ENCODE measurements at regions not wholly inside any gene's neighbourhood (a gene's known extent, or its start where the extent isn't known, plus 50 kb on each side); places are given as distances from the start of the nearest gene placed in this dataset.

- DNase-seq = no peak
- no peak for ATAC-seq (replicated peaks)
- Mint-ChIP-seq H3K4me1 (ENCODE audit: low read depth in 2 of 2) (no peaks in the 10 kb centered on the region), H3K4me3 (no peak overlapping the region), H3K36me3 (ENCODE audit: insufficient read depth) (no peaks in the 10 kb centered on the region), H3K27ac (no peak overlapping the region), H3K27me3 (no peaks in the 10 kb centered on the region), H3K9me3 (peaks cover 0 to 13% of the 10 kb centered on the region in 2 donors)
These were observed 369.6 kb upstream of the AZI2 start for GRCh38 chr3:28718074-28718849.

- Mint-ChIP-seq H3K4me1 (ENCODE audit: low read depth in 2 of 2) (no peaks in the 10 kb centered on the region), H3K27me3 (no peaks in the 10 kb centered on the region), H3K4me3 (no peak overlapping the region), H3K27ac (no peak overlapping the region), H3K9me3 (peaks cover 0 to 14% of the 10 kb centered on the region in 2 donors), H3K36me3 (ENCODE audit: insufficient read depth) (no peaks in the 10 kb centered on the region)
- ATAC-seq (replicated peaks) = no peak
- DNase-seq = no peak
These were observed 378.2 kb upstream of the AZI2 start for GRCh38 chr3:28726840-28727239.

- H3K9me3 Mint-ChIP-seq = peaks cover 0 to 9% of the 10 kb centered on the region in 2 donors
- H3K27ac Mint-ChIP-seq = no peak overlapping the region
- H3K4me3 Mint-ChIP-seq = no peak overlapping the region
- no peaks in the 10 kb centered on the region for H3K27me3 Mint-ChIP-seq
- DNase-seq (no peak), ATAC-seq (replicated peaks) (no peak)
- no peaks in the 10 kb centered on the region for H3K36me3 Mint-ChIP-seq (ENCODE audit: insufficient read depth)
- H3K4me1 Mint-ChIP-seq (ENCODE audit: low read depth in 2 of 2) = no peaks in the 10 kb centered on the region
These were observed 378.7 kb upstream of the AZI2 start for GRCh38 chr3:28727307-28727706.

GRCh38 chr3:28738425-28738824 lies 389.8 kb upstream of the AZI2 start:
- no peak for DNase-seq
- ATAC-seq (replicated peaks) = no peak
- Mint-ChIP-seq H3K36me3 (ENCODE audit: insufficient read depth) (peaks cover 2% of the 10 kb centered on the region), H3K9me3 (peaks cover 7 to 13% of the 10 kb centered on the region in 2 donors), H3K27me3 (no peaks in the 10 kb centered on the region), H3K4me1 (ENCODE audit: low read depth in 2 of 2) (no peaks in the 10 kb centered on the region), H3K27ac (no peak overlapping the region), H3K4me3 (no peak overlapping the region)

GRCh38 chr3:28739647-28740046 lies 391.0 kb upstream of the AZI2 start:
- Mint-ChIP-seq H3K27ac (no peak overlapping the region), H3K27me3 (no peaks in the 10 kb centered on the region), H3K36me3 (ENCODE audit: insufficient read depth) (peaks cover 2% of the 10 kb centered on the region), H3K9me3 (peaks cover under 1 to 3% of the 10 kb centered on the region in 2 donors), H3K4me1 (ENCODE audit: low read depth in 2 of 2) (no peaks in the 10 kb centered on the region), H3K4me3 (no peak overlapping the region)
- ATAC-seq (replicated peaks) = no peak
- no peak for DNase-seq

- Mint-ChIP-seq H3K4me3 (no peak overlapping the region), H3K36me3 (ENCODE audit: insufficient read depth) (no peaks in the 10 kb centered on the region), H3K27ac (no peak overlapping the region), H3K9me3 (no peaks in the 10 kb centered on the region), H3K4me1 (ENCODE audit: low read depth in 2 of 2) (no peaks in the 10 kb centered on the region), H3K27me3 (no peaks in the 10 kb centered on the region)
- DNase-seq (no peak), ATAC-seq (replicated peaks) (no peak)
These were observed 394.6 kb upstream of the AZI2 start for GRCh38 chr3:28743271-28743670.

- no peaks in the 10 kb centered on the region for H3K27me3 Mint-ChIP-seq
- no peak overlapping the region for H3K4me3 Mint-ChIP-seq
- no peaks in the 10 kb centered on the region for H3K4me1 Mint-ChIP-seq (ENCODE audit: low read depth in 2 of 2)
- no peaks in the 10 kb centered on the region for H3K9me3 Mint-ChIP-seq
- H3K27ac Mint-ChIP-seq = no peak overlapping the region
- H3K36me3 Mint-ChIP-seq (ENCODE audit: insufficient read depth) = no peaks in the 10 kb centered on the region
- ATAC-seq (replicated peaks) = no peak
- no peak for DNase-seq
These were observed 395.2 kb upstream of the AZI2 start for GRCh38 chr3:28743831-28744230.

- Mint-ChIP-seq H3K4me1 (ENCODE audit: low read depth in 2 of 2) (no peaks in the 10 kb centered on the region), H3K27me3 (no peaks in the 10 kb centered on the region), H3K9me3 (peaks cover 3 to 4% of the 10 kb centered on the region in 2 donors), H3K36me3 (ENCODE audit: insufficient read depth) (no peaks in the 10 kb centered on the region), H3K27ac (no peak overlapping the region), H3K4me3 (no peak overlapping the region)
- ATAC-seq (replicated peaks) (no peak), DNase-seq (no peak)
These were observed 396.8 kb upstream of the AZI2 start for GRCh38 chr3:28745436-28745835.

GRCh38 chr3:28745916-28746617 lies 397.4 kb upstream of the AZI2 start:
- peaks cover 8 to 11% of the 10 kb centered on the region in 2 donors for H3K9me3 Mint-ChIP-seq

GRCh38 chr3:28746990-28747389 lies 398.4 kb upstream of the AZI2 start:
- H3K27ac Mint-ChIP-seq = no peak overlapping the region
- no peaks in the 10 kb centered on the region for H3K27me3 Mint-ChIP-seq
- no peaks in the 10 kb centered on the region for H3K36me3 Mint-ChIP-seq (ENCODE audit: insufficient read depth)
- H3K4me1 Mint-ChIP-seq (ENCODE audit: low read depth in 2 of 2) = no peaks in the 10 kb centered on the region
- DNase-seq = no peak
- ATAC-seq (replicated peaks) = no peak
- peaks cover 9 to 19% of the 10 kb centered on the region in 2 donors for H3K9me3 Mint-ChIP-seq
- H3K4me3 Mint-ChIP-seq = no peak overlapping the region

More at GRCh38 chr3:28745916-28746617, 397.4 kb upstream of the AZI2 start:
- no peaks in the 10 kb centered on the region for H3K27me3 Mint-ChIP-seq
- H3K4me3 Mint-ChIP-seq = no peak overlapping the region
- ATAC-seq (replicated peaks) (no peak), DNase-seq (no peak)
- no peaks in the 10 kb centered on the region for H3K4me1 Mint-ChIP-seq (ENCODE audit: low read depth in 2 of 2)
- H3K27ac Mint-ChIP-seq = no peak overlapping the region
- no peaks in the 10 kb centered on the region for H3K36me3 Mint-ChIP-seq (ENCODE audit: insufficient read depth)

GRCh38 chr3:28751864-28752263 lies 403.2 kb upstream of the AZI2 start:
- no peaks in the 10 kb centered on the region for H3K36me3 Mint-ChIP-seq (ENCODE audit: insufficient read depth)
- DNase-seq (no peak), ATAC-seq (replicated peaks) (no peak)
- no peaks in the 10 kb centered on the region for H3K27me3 Mint-ChIP-seq
- H3K27ac Mint-ChIP-seq = no peak overlapping the region
- H3K4me3 Mint-ChIP-seq = no peak overlapping the region
- H3K9me3 Mint-ChIP-seq = peaks cover 11 to 19% of the 10 kb centered on the region in 2 donors
- no peaks in the 10 kb centered on the region for H3K4me1 Mint-ChIP-seq (ENCODE audit: low read depth in 2 of 2)

GRCh38 chr3:28752290-28752689 lies 403.7 kb upstream of the AZI2 start:
- ATAC-seq (replicated peaks) = no peak
- Mint-ChIP-seq H3K36me3 (ENCODE audit: insufficient read depth) (no peaks in the 10 kb centered on the region), H3K27ac (no peak overlapping the region), H3K27me3 (no peaks in the 10 kb centered on the region), H3K4me3 (no peak overlapping the region), H3K4me1 (ENCODE audit: low read depth in 2 of 2) (no peaks in the 10 kb centered on the region), H3K9me3 (peaks cover 15 to 19% of the 10 kb centered on the region in 2 donors)
- DNase-seq = no peak

- DNase-seq (no peak), ATAC-seq (replicated peaks) (no peak)
- Mint-ChIP-seq H3K36me3 (ENCODE audit: insufficient read depth) (no peaks in the 10 kb centered on the region), H3K4me3 (no peak overlapping the region), H3K27me3 (no peaks in the 10 kb centered on the region), H3K27ac (no peak overlapping the region), H3K9me3 (peaks cover 7 to 9% of the 10 kb centered on the region in 2 donors), H3K4me1 (ENCODE audit: low read depth in 2 of 2) (no peaks in the 10 kb centered on the region)
These were observed 407.4 kb upstream of the AZI2 start for GRCh38 chr3:28756056-28756455.

GRCh38 chr3:28758115-28758514 lies 409.5 kb upstream of the AZI2 start:
- no peak for DNase-seq
- H3K9me3 Mint-ChIP-seq = peaks cover 0 to 6% of the 10 kb centered on the region in 2 donors
- H3K36me3 Mint-ChIP-seq (ENCODE audit: insufficient read depth) = no peaks in the 10 kb centered on the region
- no peaks in the 10 kb centered on the region for H3K27me3 Mint-ChIP-seq
- H3K27ac Mint-ChIP-seq = no peak overlapping the region
- H3K4me3 Mint-ChIP-seq = no peak overlapping the region
- ATAC-seq (replicated peaks) = no peak
- H3K4me1 Mint-ChIP-seq (ENCODE audit: low read depth in 2 of 2) = no peaks in the 10 kb centered on the region

Measured in effector memory CD8-positive, alpha-beta T cell (primary cell).